ENCODE measurements at regions not wholly inside any gene's neighbourhood (a gene's known extent, or its start where the extent isn't known, plus 50 kb on each side); places are given as distances from the start of the nearest gene placed in this dataset.

GRCh38 chr3:159221335-159221734 is 419.5 kb downstream of the MFSD1 start:
- POLR2A ChIA-PET, result no interaction called here
- CTCF ChIA-PET, result no interaction called here
- H3K4me3 ChIP-seq (ENCODE audit: low read depth in 2 of 2, low read length in 1 of 2), result no peak overlapping the region

More at GRCh38 chr3:159221335-159221734, 419.5 kb downstream of the MFSD1 start:
- no peaks in the 10 kb centered on the region for H3F3A ChIP-seq (replicated peaks; ENCODE audit: insufficient read depth)
- no peaks in the 10 kb centered on the region for H3K27me3 ChIP-seq (ENCODE audit: insufficient read depth)
- H3K4me2 ChIP-seq, result no peak overlapping the region
- TF ChIP-seq MAX (IDR thresholded peaks at IDR 0.05; ENCODE audit: low read depth), result no peak
- TF ChIP-seq MXI1 (IDR thresholded peaks at IDR 0.05; ENCODE audit: low read depth, low read length), result no peak
- TF ChIP-seq NRF1 (IDR thresholded peaks at IDR 0.05; ENCODE audit: low read depth, low read length), result no peak
- no peak for TF ChIP-seq PBX3 (IDR thresholded peaks at IDR 0.05)
- TF ChIP-seq FOSL2 (IDR thresholded peaks at IDR 0.05; ENCODE audit: borderline replicate concordance, low read depth), result no peak
- TF ChIP-seq RCOR1 (IDR thresholded peaks at IDR 0.05; ENCODE audit: low read length), result no peak
- no peak for TF ChIP-seq CTCF (IDR thresholded peaks at IDR 0.05)
- TF ChIP-seq SMC3 (IDR thresholded peaks at IDR 0.05; ENCODE audit: low read depth, low read length), result no peak
- no peak for TF ChIP-seq ZBTB33 (IDR thresholded peaks at IDR 0.05; ENCODE audit: borderline replicate concordance, low read depth)
- no peak for TF ChIP-seq GABPA (IDR thresholded peaks at IDR 0.05; ENCODE audit: low read depth)
- no peak for TF ChIP-seq TCF12 (IDR thresholded peaks at IDR 0.05)
- TF ChIP-seq CHD2 (IDR thresholded peaks at IDR 0.05; ENCODE audit: low read length, partially characterized antibody), result no peak
- no peak for TF ChIP-seq USF1 (IDR thresholded peaks at IDR 0.05; ENCODE audit: borderline replicate concordance, low read depth)
- no peak for TF ChIP-seq TEAD4 (IDR thresholded peaks at IDR 0.05; ENCODE audit: borderline replicate concordance, insufficient read depth)
- H4K20me1 ChIP-seq (ENCODE audit: insufficient read depth), result no peaks in the 10 kb centered on the region
- no peaks in the 10 kb centered on the region for H3K9me3 ChIP-seq
- H3K9me2 ChIP-seq, result no peaks in the 10 kb centered on the region
- no peak overlapping the region for H3K27ac ChIP-seq (ENCODE audit: low read depth in 2 of 2, low read length in 1 of 2)
- H2AFZ ChIP-seq (ENCODE audit: low read depth), result no peak overlapping the region
- 64% methylated on average over 1 of the region's 1 CpG for WGBS (ENCODE audit: low lambda C conversion rate)
- H3K4me1 ChIP-seq (ENCODE audit: control insufficient read depth in 1 of 2, insufficient read depth in 2 of 2, low read depth in 1 of 2, low read length in 1 of 2), result peaks cover 0 to under 1% of the 10 kb centered on the region in 2 experiments; a peak in 2 of 4 replicates
- no peaks in the 10 kb centered on the region for H3K79me2 ChIP-seq (ENCODE audit: insufficient read depth)
- DNase-seq, result no peak
- H3K36me3 ChIP-seq (replicated peaks in 1 of 2; ENCODE audit: control insufficient read depth in 1 of 2, insufficient read depth in 2 of 2, low read length in 1 of 2), result no peaks in the 10 kb centered on the region
- H3K9ac ChIP-seq, result no peak overlapping the region
